ENCODE measurements at regions not wholly inside any gene's neighbourhood (a gene's known extent, or its start where the extent isn't known, plus 50 kb on each side); places are given as distances from the start of the nearest gene placed in this dataset.

DNA sequence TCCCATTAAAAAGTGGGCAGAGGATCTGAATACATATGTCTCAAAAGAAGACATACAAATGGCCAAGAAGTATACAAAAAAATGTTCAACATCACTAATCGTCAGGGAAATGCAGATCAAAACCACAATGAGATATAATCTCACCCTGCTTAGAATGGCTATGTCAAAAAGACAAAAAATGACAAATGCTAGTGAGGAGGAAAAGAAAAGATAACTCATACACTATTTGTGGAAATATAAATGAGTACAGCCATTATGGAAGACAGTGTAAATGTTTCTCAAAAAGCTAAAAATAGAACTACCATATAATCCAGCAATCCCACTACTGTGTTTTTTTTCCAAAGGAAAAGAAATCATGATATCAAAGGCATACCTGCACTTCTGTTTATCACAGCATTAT is 450.7 kb downstream of the EFNA5 start:
- no peaks in the 10 kb centered on the region for H3K9me3 ChIP-seq (ENCODE audit: control extremely low read depth in 1 of 3, control insufficient read depth in 2 of 3, insufficient read depth in 1 of 3, low read length in 2 of 3)
- Mint-ChIP-seq H3K4me1 (no peaks in the 10 kb centered on the region), H3K27me3 (no peaks in the 10 kb centered on the region), H3K27ac (no peak overlapping the region), H3K4me3 (no peak overlapping the region), H3K9me3 (ENCODE audit: insufficient read depth) (no peaks in the 10 kb centered on the region)
- H3K36me3 ChIP-seq (replicated peaks in 1 of 2; ENCODE audit: control extremely low read depth in 1 of 2, control insufficient read depth in 1 of 2, extremely low read depth in 1 of 2, insufficient read depth in 2 of 2, low read length in 1 of 2), result no peaks in the 10 kb centered on the region
- TF ChIP-seq EZH2 (IDR thresholded peaks at IDR 0.05; ENCODE audit: borderline replicate concordance, insufficient read depth, low read depth, low read length, poor library complexity, severe bottlenecking), result no peak
- ATAC-seq (ENCODE audit: low read depth) (no peak), DNase-seq (no peak)
- H3K27ac ChIP-seq (ENCODE audit: low read length in 2 of 2), result no peak overlapping the region
- H4K20me1 ChIP-seq (ENCODE audit: control insufficient read depth, insufficient read depth, low read length, poor library complexity, severe bottlenecking), result no peaks in the 10 kb centered on the region
- H2AFZ ChIP-seq (ENCODE audit: insufficient read depth, low read depth, low read length, poor library complexity, severe bottlenecking), result no peak overlapping the region
- no peaks in the 10 kb centered on the region for H3K79me2 ChIP-seq (ENCODE audit: control insufficient read depth, insufficient read depth, low read length)
- H3K4me2 ChIP-seq (replicated peaks; ENCODE audit: low read depth, low read length, poor library complexity, severe bottlenecking), result no peak overlapping the region
- H3K27me3 ChIP-seq (replicated peaks in 1 of 4; ENCODE audit: control extremely low read depth in 1 of 4, control insufficient read depth in 3 of 4, insufficient read depth in 4 of 4, low read length in 3 of 4), result no peaks in the 10 kb centered on the region
- intact Hi-C loops (cut with micrococcal nuclease), result no loop called here
- no peak overlapping the region for H3K4me3 ChIP-seq (ENCODE audit: control extremely low read depth in 1 of 5, extremely low read depth in 1 of 5, insufficient read depth in 1 of 5, low read depth in 2 of 5, low read length in 4 of 5)
- H3K4me1 ChIP-seq (ENCODE audit: control insufficient read depth in 2 of 2, insufficient read depth in 2 of 2, low read length in 2 of 2), result no peaks in the 10 kb centered on the region
- ChIA-PET CTCF (no interaction called here), POLR2A (no interaction called here)
- no peak overlapping the region for H3K9ac ChIP-seq (ENCODE audit: low read length)
- WGBS (ENCODE audit: insufficient coverage), result no CpG with 5 or more reads among the region's 1 CpG

DNA sequence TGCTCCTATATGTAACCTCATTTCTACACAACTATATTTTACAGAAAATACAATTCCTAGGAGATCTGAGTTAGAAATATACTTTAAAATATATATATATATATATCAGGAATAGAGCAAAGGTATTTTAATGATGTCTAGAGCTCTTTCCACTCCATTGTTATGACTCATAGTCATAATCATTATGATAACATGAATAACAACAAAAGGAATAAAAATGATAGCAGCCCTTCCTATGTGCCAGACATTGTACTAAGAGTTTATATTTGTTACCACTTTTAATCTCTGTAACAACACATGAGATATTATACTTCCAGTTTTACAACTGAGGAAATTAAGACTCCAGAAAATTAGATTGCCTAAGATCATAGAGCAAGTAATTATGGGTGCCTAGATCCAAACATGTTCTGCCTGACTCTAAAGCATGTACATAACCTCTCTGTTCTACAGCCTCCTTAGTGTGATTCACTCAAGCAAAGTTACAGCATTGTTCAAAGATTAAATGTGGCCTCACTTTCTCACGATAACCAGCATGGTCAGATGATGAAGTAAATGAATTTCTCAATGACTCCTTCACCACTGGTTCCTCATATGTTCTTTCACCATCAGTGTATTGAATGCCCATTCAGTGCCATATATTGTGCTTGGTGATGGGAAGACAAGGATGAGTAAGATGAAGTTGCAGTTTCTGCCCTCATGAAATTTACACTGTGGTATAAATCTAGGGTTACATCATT is 452.1 kb downstream of the EFNA5 start:
- Histone ChIP-seq H3K9ac (ENCODE audit: low read length) (no peak overlapping the region), H2AFZ (ENCODE audit: insufficient read depth, low read depth, low read length, poor library complexity, severe bottlenecking) (no peak overlapping the region), H3K4me1 (ENCODE audit: control insufficient read depth in 2 of 2, insufficient read depth in 2 of 2, low read length in 2 of 2) (no peaks in the 10 kb centered on the region), H4K20me1 (ENCODE audit: control insufficient read depth, insufficient read depth, low read length, poor library complexity, severe bottlenecking) (no peaks in the 10 kb centered on the region), H3K27me3 (replicated peaks in 1 of 4; ENCODE audit: control extremely low read depth in 1 of 4, control insufficient read depth in 3 of 4, insufficient read depth in 4 of 4, low read length in 3 of 4) (no peaks in the 10 kb centered on the region), H3K36me3 (replicated peaks in 1 of 2; ENCODE audit: control extremely low read depth in 1 of 2, control insufficient read depth in 1 of 2, extremely low read depth in 1 of 2, insufficient read depth in 2 of 2, low read length in 1 of 2) (no peaks in the 10 kb centered on the region), H3K9me3 (ENCODE audit: control extremely low read depth in 1 of 3, control insufficient read depth in 2 of 3, insufficient read depth in 1 of 3, low read length in 2 of 3) (no peaks in the 10 kb centered on the region), H3K4me2 (replicated peaks; ENCODE audit: low read depth, low read length, poor library complexity, severe bottlenecking) (no peak overlapping the region), H3K4me3 (ENCODE audit: control extremely low read depth in 1 of 5, extremely low read depth in 1 of 5, insufficient read depth in 1 of 5, low read depth in 2 of 5, low read length in 4 of 5) (no peak overlapping the region), H3K79me2 (ENCODE audit: control insufficient read depth, insufficient read depth, low read length) (no peaks in the 10 kb centered on the region), H3K27ac (ENCODE audit: low read length in 2 of 2) (no peak overlapping the region)
- intact Hi-C loops (cut with micrococcal nuclease), result no loop called here
- no peak overlapping the region for H3K4me3 Mint-ChIP-seq
- no peaks in the 10 kb centered on the region for H3K27me3 Mint-ChIP-seq
- H3K4me1 Mint-ChIP-seq, result no peaks in the 10 kb centered on the region
- H3K9me3 Mint-ChIP-seq (ENCODE audit: insufficient read depth), result no peaks in the 10 kb centered on the region
- no peak for ATAC-seq (ENCODE audit: low read depth)
- CTCF ChIA-PET, result no interaction called here
- POLR2A ChIA-PET, result no interaction called here
- no peak for DNase-seq
- no peak overlapping the region for H3K27ac Mint-ChIP-seq
- TF ChIP-seq, protein P1, sequence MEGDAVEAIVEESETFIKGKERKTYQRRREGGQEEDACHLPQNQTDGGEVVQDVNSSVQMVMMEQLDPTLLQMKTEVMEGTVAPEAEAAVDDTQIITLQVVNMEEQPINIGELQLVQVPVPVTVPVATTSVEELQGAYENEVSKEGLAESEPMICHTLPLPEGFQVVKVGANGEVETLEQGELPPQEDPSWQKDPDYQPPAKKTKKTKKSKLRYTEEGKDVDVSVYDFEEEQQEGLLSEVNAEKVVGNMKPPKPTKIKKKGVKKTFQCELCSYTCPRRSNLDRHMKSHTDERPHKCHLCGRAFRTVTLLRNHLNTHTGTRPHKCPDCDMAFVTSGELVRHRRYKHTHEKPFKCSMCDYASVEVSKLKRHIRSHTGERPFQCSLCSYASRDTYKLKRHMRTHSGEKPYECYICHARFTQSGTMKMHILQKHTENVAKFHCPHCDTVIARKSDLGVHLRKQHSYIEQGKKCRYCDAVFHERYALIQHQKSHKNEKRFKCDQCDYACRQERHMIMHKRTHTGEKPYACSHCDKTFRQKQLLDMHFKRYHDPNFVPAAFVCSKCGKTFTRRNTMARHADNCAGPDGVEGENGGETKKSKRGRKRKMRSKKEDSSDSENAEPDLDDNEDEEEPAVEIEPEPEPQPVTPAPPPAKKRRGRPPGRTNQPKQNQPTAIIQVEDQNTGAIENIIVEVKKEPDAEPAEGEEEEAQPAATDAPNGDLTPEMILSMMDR (IDR thresholded peaks at IDR 0.05), result no peak
- TF ChIP-seq EZH2 (IDR thresholded peaks at IDR 0.05; ENCODE audit: borderline replicate concordance, insufficient read depth, low read depth, low read length, poor library complexity, severe bottlenecking), result no peak
- WGBS (ENCODE audit: insufficient coverage), result no CpG with 5 or more reads among the region's 1 CpG
